Vagina (tissue), 2 donors: ENCODE measurements at regions not wholly inside any gene's neighbourhood (a gene's known extent, or its start where the extent isn't known, plus 50 kb on each side); places are given as distances from the start of the nearest gene placed in this dataset.

Source experiments
- POLR2AphosphoS5 ChIP-seq, 2 donors: sonication (generic); formaldehyde crosslinking; IDR thresholded peaks; one replicate each; pipeline ENCODE4 v1.9.0; 2017; ENCODE audit warnings: antibody characterized with exemption in 2 of 2, mild to moderate bottlenecking in 2 of 2, low read depth in 1 of 2; ENCODE audit not compliant: insufficient read depth in 1 of 2
- TF ChIP-seq, protein P1 (sequence below), 3 experiments: fragments of 450-650 bp in 2 of 3; fragments of 200-600 bp in 1 of 3; sonication (generic) in 1 of 3; IDR thresholded peaks; one replicate each; pipeline ENCODE4 v1.5.1; 2017 to 2019; ENCODE audit warnings: antibody characterized with exemption in 3 of 3, mild to moderate bottlenecking in 2 of 3, moderate library complexity in 2 of 3

DNA sequence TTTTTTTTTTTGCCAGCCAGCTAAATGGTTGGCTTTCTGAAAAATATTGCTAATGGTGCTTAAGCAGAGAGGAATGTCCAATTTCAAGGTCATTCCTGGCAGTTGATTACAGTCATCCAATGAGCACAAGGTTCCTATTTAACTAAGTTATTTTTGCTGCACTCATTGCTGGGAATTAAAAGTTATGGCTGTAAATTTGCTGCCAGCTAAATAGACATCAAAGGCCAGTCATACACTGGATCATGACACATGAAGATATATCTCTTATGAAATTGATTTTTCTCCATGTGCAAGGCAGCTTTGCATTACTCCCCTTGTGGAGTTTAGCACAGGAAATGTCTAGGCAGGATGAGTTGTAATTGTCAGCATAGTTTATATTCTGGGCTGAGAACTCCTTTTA, 1898.4 kb upstream of the CELF4 start:
- TF ChIP-seq, protein P1, sequence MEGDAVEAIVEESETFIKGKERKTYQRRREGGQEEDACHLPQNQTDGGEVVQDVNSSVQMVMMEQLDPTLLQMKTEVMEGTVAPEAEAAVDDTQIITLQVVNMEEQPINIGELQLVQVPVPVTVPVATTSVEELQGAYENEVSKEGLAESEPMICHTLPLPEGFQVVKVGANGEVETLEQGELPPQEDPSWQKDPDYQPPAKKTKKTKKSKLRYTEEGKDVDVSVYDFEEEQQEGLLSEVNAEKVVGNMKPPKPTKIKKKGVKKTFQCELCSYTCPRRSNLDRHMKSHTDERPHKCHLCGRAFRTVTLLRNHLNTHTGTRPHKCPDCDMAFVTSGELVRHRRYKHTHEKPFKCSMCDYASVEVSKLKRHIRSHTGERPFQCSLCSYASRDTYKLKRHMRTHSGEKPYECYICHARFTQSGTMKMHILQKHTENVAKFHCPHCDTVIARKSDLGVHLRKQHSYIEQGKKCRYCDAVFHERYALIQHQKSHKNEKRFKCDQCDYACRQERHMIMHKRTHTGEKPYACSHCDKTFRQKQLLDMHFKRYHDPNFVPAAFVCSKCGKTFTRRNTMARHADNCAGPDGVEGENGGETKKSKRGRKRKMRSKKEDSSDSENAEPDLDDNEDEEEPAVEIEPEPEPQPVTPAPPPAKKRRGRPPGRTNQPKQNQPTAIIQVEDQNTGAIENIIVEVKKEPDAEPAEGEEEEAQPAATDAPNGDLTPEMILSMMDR (IDR thresholded peaks at IDR 0.05): no peak
- no peak for TF ChIP-seq POLR2AphosphoS5 (IDR thresholded peaks at IDR 0.05; ENCODE audit: insufficient read depth in 1 of 2, low read depth in 1 of 2)
